Prostate gland (tissue), 2 donors: ENCODE measurements at regions not wholly inside any gene's neighbourhood (a gene's known extent, or its start where the extent isn't known, plus 50 kb on each side); places are given as distances from the start of the nearest gene placed in this dataset.

ENCODE experiments used
- DNase-seq: peaks from one replicate; pipeline ENCODE4 v3.0.0-alpha.2; 2019; ENCODE audit warnings: low spot score
- H3K27ac ChIP-seq, 2 donors: fragments of 200-600 bp; sonication (generic); 2 replicates each; pipeline ENCODE4 v1.5.1; 2017 to 2019
- H3K27me3 ChIP-seq: fragments of 200-600 bp; sonication (generic); replicated peaks from 2 replicates; pipeline ENCODE4 v1.5.1; 2019; ENCODE audit not compliant: insufficient read depth
- H3K36me3 ChIP-seq, 2 donors: fragments of 200-600 bp; sonication (generic); 1 replicate in 1 of 2; 2 replicates in 1 of 2; pipeline versions ENCODE4 v1.5.1 to v1.8.1; 2017 to 2019
- H3K4me1 ChIP-seq: fragments of 200-600 bp; sonication (generic); replicated peaks from 2 replicates; pipeline ENCODE4 v1.5.1; 2019
- H3K4me3 ChIP-seq, 2 donors: fragments of 200-600 bp; sonication (generic); 2 replicates each; pipeline ENCODE4 v1.5.1; 2017 to 2019
- H3K9me3 ChIP-seq: fragments of 200-600 bp; sonication (generic); 2 replicates; pipeline ENCODE4 v1.5.1; 2017
- CTCF ChIP-seq, 4 experiments: fragments of 200-600 bp in 2 of 4; fragments of 450-650 bp in 2 of 4; sonication (generic) in 2 of 4; IDR thresholded peaks; 1 replicate in 3 of 4; 2 replicates in 1 of 4; pipeline ENCODE4 v1.5.1; 2016 to 2019; ENCODE audit warnings: antibody characterized with exemption in 4 of 4, mild to moderate bottlenecking in 2 of 4, moderate library complexity in 2 of 4
- POLR2A ChIP-seq: fragments of 450-650 bp; IDR thresholded peaks from one replicate; pipeline ENCODE4 v1.6.1; 2016; ENCODE audit warnings: antibody characterized with exemption, mild to moderate bottlenecking
- POLR2AphosphoS5 ChIP-seq: sonication (generic); formaldehyde crosslinking; IDR thresholded peaks from one replicate; pipeline ENCODE4 v1.6.1; 2017; ENCODE audit warnings: antibody characterized with exemption
- WGBS: methylation state at CpG from one replicate; pipeline ENCODE4 v1.1.5; 2018; 5-methylcytosine and 5-hydroxymethylcytosine counted together
- intact Hi-C: fragments of 100-400 bp; cut with DNase I; formaldehyde crosslinking; loops from one replicate; pipeline ENCODE4 v1.14.2; 2022

- intact Hi-C loops, result no loop called here
- Histone ChIP-seq H3K4me1 (no peaks in the 10 kb centered on the region), H3K36me3 (no peaks in the 10 kb centered on the region), H3K9me3 (no peaks in the 10 kb centered on the region), H3K27ac (no peak overlapping the region), H3K27me3 (no peaks in the 10 kb centered on the region), H3K4me3 (no peak overlapping the region)
- WGBS, result 78% methylated on average over 3 of the region's 3 CpGs
- DNase-seq, result no peak
- TF ChIP-seq POLR2AphosphoS5, result no peak
- TF ChIP-seq CTCF (IDR thresholded peaks at IDR 0.05), result no peak
- no peak for TF ChIP-seq POLR2A
These were observed 349.3 kb upstream of the SEMA3D start for GRCh38 chr7:85535974-85536729.

GRCh38 chr7:85529831-85530230, 343.0 kb upstream of the SEMA3D start:
- no peak for DNase-seq
- H3K9me3 ChIP-seq, result no peaks in the 10 kb centered on the region
- no peaks in the 10 kb centered on the region for H3K36me3 ChIP-seq
- H3K4me1 ChIP-seq, result no peaks in the 10 kb centered on the region
- H3K4me3 ChIP-seq, result no peak overlapping the region
- H3K27me3 ChIP-seq, result no peaks in the 10 kb centered on the region
- intact Hi-C loops, result no loop called here
- WGBS, result 38% methylated on average over 4 of the region's 4 CpGs
- TF ChIP-seq CTCF (IDR thresholded peaks at IDR 0.05), result no peak
- TF ChIP-seq POLR2AphosphoS5, result no peak
- no peak for TF ChIP-seq POLR2A
- H3K27ac ChIP-seq, result no peak overlapping the region

- TF ChIP-seq POLR2A (no peak), CTCF (IDR thresholded peaks at IDR 0.05) (no peak), POLR2AphosphoS5 (no peak)
These were observed 342.3 kb upstream of the SEMA3D start for GRCh38 chr7:85529201-85529600.

GRCh38 chr7:85528581-85528980, 341.7 kb upstream of the SEMA3D start:
- WGBS, result 81% methylated on average over 2 of the region's 2 CpGs

More at GRCh38 chr7:85529201-85529600, 342.3 kb upstream of the SEMA3D start:
- no peak overlapping the region for H3K4me3 ChIP-seq
- no peaks in the 10 kb centered on the region for H3K4me1 ChIP-seq
- H3K9me3 ChIP-seq, result no peaks in the 10 kb centered on the region
- intact Hi-C loops, result no loop called here
- H3K27ac ChIP-seq, result no peak overlapping the region
- H3K27me3 ChIP-seq, result no peaks in the 10 kb centered on the region
- no peak for DNase-seq
- 81% methylated on average over 3 of the region's 3 CpGs for WGBS
- no peaks in the 10 kb centered on the region for H3K36me3 ChIP-seq

More at GRCh38 chr7:85528581-85528980, 341.7 kb upstream of the SEMA3D start:
- DNase-seq, result no peak
- Histone ChIP-seq H3K9me3 (no peaks in the 10 kb centered on the region), H3K27me3 (no peaks in the 10 kb centered on the region), H3K4me1 (no peaks in the 10 kb centered on the region), H3K4me3 (no peak overlapping the region), H3K27ac (no peak overlapping the region), H3K36me3 (no peaks in the 10 kb centered on the region)
- intact Hi-C loops, result no loop called here
- TF ChIP-seq CTCF (IDR thresholded peaks at IDR 0.05) (no peak), POLR2A (no peak), POLR2AphosphoS5 (no peak)
